ENCODE measurements at regions not wholly inside any gene's neighbourhood (a gene's known extent, or its start where the extent isn't known, plus 50 kb on each side); places are given as distances from the start of the nearest gene placed in this dataset.
A peak's percentile ranks its signal among the peaks of the same experiment; 100 is the strongest.

DNA sequence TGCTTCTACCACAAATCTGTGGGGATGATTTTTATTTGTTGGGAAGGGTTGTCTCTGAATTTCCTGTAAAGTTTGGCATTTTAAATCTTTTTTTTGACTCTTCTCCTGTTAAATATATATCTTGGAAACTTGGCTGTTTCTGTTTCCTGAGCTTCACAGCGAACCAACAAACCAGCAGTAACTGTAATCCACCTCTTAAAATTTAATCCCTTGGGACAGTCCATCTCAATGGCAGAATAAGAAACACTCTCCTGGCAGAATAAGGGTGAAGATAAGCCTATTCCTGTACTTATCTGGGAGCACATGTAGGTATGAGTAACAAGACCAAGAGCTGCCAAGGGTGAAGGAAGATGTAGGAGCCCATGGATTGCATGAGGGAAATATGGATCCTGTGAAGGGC lies 73.1 kb upstream of the RPS23 start:
- no peak for FAIRE-seq

GRCh38 chr5:82349652-82350051 lies 71.5 kb upstream of the RPS23 start:
- no peak overlapping the region for H3K4me2 ChIP-seq
- ChIA-PET CTCF (interaction anchor here (1.0 to 5.3 kb wide), 7 partner anchors 28 to 1291 kb away, joined by 3 to 36 read pairs (median 5); no protein-coding TSS in a partner anchor), POLR2A (no interaction called here)
- H3K9me3 ChIP-seq = no peaks in the 10 kb centered on the region
- ATAC-seq (peak in 1 of 2 experiments; percentile 71; a peak in 3 of 6 replicates), DNase-seq (ENCODE audit: low read depth in 1 of 2, low spot score in 1 of 2) (peak in 1 of 2 experiments; percentile 16), FAIRE-seq (no peak)
- no peak overlapping the region for H3K27ac ChIP-seq
- TF ChIP-seq, protein P1, sequence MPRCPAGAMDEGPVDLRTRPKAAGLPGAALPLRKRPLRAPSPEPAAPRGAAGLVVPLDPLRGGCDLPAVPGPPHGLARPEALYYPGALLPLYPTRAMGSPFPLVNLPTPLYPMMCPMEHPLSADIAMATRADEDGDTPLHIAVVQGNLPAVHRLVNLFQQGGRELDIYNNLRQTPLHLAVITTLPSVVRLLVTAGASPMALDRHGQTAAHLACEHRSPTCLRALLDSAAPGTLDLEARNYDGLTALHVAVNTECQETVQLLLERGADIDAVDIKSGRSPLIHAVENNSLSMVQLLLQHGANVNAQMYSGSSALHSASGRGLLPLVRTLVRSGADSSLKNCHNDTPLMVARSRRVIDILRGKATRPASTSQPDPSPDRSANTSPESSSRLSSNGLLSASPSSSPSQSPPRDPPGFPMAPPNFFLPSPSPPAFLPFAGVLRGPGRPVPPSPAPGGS (IDR thresholded peaks at IDR 0.05) = no peak
- TF ChIP-seq PBX3 (IDR thresholded peaks at IDR 0.05) (no peak), TFCP2L1 (CRISPR knock-in tag; IDR thresholded peaks at IDR 0.05) (no peak), CTCF (IDR thresholded peaks at IDR 0.05) (peak; percentile 19; the same call in 2 of the 3 replicates), FOSB (CRISPR knock-in tag; IDR thresholded peaks at IDR 0.05) (no peak), EHF (CRISPR knock-in tag; IDR thresholded peaks at IDR 0.05) (no peak), SMC3 (IDR thresholded peaks at IDR 0.05) (no peak), RAD21 (conservative IDR thresholded peaks at IDR 0.05 in 1 of 2, IDR thresholded peaks at IDR 0.05 in 1 of 2) (peak in 1 of 2 experiments; percentile 14; a peak in 1 of 5 replicates), EHMT2 (IDR thresholded peaks at IDR 0.05; ENCODE audit: low read depth) (no peak), ZSCAN20 (CRISPR knock-in tag; IDR thresholded peaks at IDR 0.05) (no peak), JUNB (IDR thresholded peaks at IDR 0.05) (no peak)
- TF ChIP-seq, protein P2, sequence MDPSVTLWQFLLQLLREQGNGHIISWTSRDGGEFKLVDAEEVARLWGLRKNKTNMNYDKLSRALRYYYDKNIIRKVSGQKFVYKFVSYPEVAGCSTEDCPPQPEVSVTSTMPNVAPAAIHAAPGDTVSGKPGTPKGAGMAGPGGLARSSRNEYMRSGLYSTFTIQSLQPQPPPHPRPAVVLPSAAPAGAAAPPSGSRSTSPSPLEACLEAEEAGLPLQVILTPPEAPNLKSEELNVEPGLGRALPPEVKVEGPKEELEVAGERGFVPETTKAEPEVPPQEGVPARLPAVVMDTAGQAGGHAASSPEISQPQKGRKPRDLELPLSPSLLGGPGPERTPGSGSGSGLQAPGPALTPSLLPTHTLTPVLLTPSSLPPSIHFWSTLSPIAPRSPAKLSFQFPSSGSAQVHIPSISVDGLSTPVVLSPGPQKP (IDR thresholded peaks at IDR 0.05; ENCODE audit: low read depth, low read length) = no peak
- H3K4me1 ChIP-seq = 0 out of 3 replicates have a peak, but pooled peaks cover 3% of the 10 kb centered on the region
- H3K4me3 ChIP-seq = no peak overlapping the region
- 54% methylated on average over 4 of the region's 4 CpGs for WGBS (ENCODE audit: missing lambda C conversion rate)

More for the DNA sequence above, 73.1 kb upstream of the RPS23 start:
- H3K9me3 ChIP-seq = no peaks in the 10 kb centered on the region
- 19% methylated on average over 1 of the region's 1 CpG for WGBS (ENCODE audit: missing lambda C conversion rate)
- ATAC-seq (no peak; a peak in 1 of 6 replicates), DNase-seq (ENCODE audit: low read depth in 1 of 2, low spot score in 1 of 2) (no peak)
- ChIA-PET POLR2A (no interaction called here), CTCF (interaction anchor here (0.6 to 5.3 kb wide), 25 partner anchors 9 to 1361 kb away, joined by 3 to 36 read pairs (median 3); no protein-coding TSS in a partner anchor)
- H3K4me2 ChIP-seq = no peak overlapping the region
- peaks cover 3% of the 10 kb centered on the region; the same call in 1 of the 3 replicates for H3K4me1 ChIP-seq
- H3K27ac ChIP-seq = no peak overlapping the region
- H3K4me3 ChIP-seq = no peak overlapping the region
- TF ChIP-seq TFCP2L1 (CRISPR knock-in tag; IDR thresholded peaks at IDR 0.05) = no peak
- TF ChIP-seq HDAC2 (IDR thresholded peaks at IDR 0.05) = no peak
- TF ChIP-seq ZNF302 (CRISPR knock-in tag; IDR thresholded peaks at IDR 0.05) = no peak
- no peak for TF ChIP-seq ZC3H11A (IDR thresholded peaks at IDR 0.05)
- no peak for TF ChIP-seq EHMT2 (IDR thresholded peaks at IDR 0.05; ENCODE audit: low read depth)
- TF ChIP-seq EHF (CRISPR knock-in tag; IDR thresholded peaks at IDR 0.05) = no peak
- TF ChIP-seq MAZ (IDR thresholded peaks at IDR 0.05; ENCODE audit: borderline replicate concordance, low read depth, low read length) = no peak
- no peak for TF ChIP-seq POLR2AphosphoS2 (conservative IDR thresholded peaks at IDR 0.05; ENCODE audit: low read length)
- TF ChIP-seq USF2 (IDR thresholded peaks at IDR 0.05) = no peak
- TF ChIP-seq KDM1A (IDR thresholded peaks at IDR 0.05; ENCODE audit: low read depth) = no peak
